Medulla oblongata (tissue), 1 donor: ENCODE measurements at regions not wholly inside any gene's neighbourhood (a gene's known extent, or its start where the extent isn't known, plus 50 kb on each side); places are given as distances from the start of the nearest gene placed in this dataset.

Experiments used
- DNase-seq: peaks from one replicate; pipeline ENCODE4 v3.0.0-alpha.2; 2015; ENCODE audit errors: extremely low spot score

GRCh38 chr11:116418388-116419041 is 354.3 kb downstream of the BUD13 start:
- no peak for DNase-seq

GRCh38 chr11:116416852-116417251 is 355.9 kb downstream of the BUD13 start:
- DNase-seq = no peak

GRCh38 chr11:116415095-116415494 is 357.7 kb downstream of the BUD13 start:
- no peak for DNase-seq

GRCh38 chr11:116414357-116414880 is 358.4 kb downstream of the BUD13 start:
- no peak for DNase-seq

- no peak for DNase-seq
These were observed 359.2 kb downstream of the BUD13 start for GRCh38 chr11:116413301-116414242.

- no peak for DNase-seq
These were observed 360.5 kb downstream of the BUD13 start for GRCh38 chr11:116412118-116412889.

- no peak for DNase-seq
These were observed 363.5 kb downstream of the BUD13 start for GRCh38 chr11:116409238-116409637.

- DNase-seq = no peak
These were observed 366.7 kb downstream of the BUD13 start for GRCh38 chr11:116406042-116406441.

GRCh38 chr11:116404462-116404798 is 368.4 kb downstream of the BUD13 start:
- DNase-seq = no peak

- DNase-seq = no peak
These were observed 368.9 kb downstream of the BUD13 start for GRCh38 chr11:116403794-116404461.

GRCh38 chr11:116400081-116400480 is 372.7 kb downstream of the BUD13 start:
- DNase-seq = no peak

GRCh38 chr11:116397602-116398084 is 375.1 kb downstream of the BUD13 start:
- peak; percentile 46 for DNase-seq

GRCh38 chr11:116396331-116396730 is 376.5 kb downstream of the BUD13 start:
- DNase-seq = no peak

- no peak for DNase-seq
These were observed 378.8 kb downstream of the BUD13 start for GRCh38 chr11:116394022-116394421.

GRCh38 chr11:116390963-116391362 is 381.8 kb downstream of the BUD13 start:
- DNase-seq = no peak

- DNase-seq = no peak
These were observed 384.6 kb downstream of the BUD13 start for GRCh38 chr11:116388146-116388545.

GRCh38 chr11:116387641-116388040 is 385.1 kb downstream of the BUD13 start:
- DNase-seq = no peak

GRCh38 chr11:116386118-116386699 is 386.6 kb downstream of the BUD13 start:
- no peak for DNase-seq

GRCh38 chr11:116384876-116385275 is 387.9 kb downstream of the BUD13 start:
- no peak for DNase-seq

- DNase-seq = no peak
These were observed 388.4 kb downstream of the BUD13 start for GRCh38 chr11:116384407-116384806.
